Kidney (tissue), 13 donors: ENCODE measurements at regions not wholly inside any gene's neighbourhood (a gene's known extent, or its start where the extent isn't known, plus 50 kb on each side); places are given as distances from the start of the nearest gene placed in this dataset.
A peak's percentile ranks its signal among the peaks of the same experiment; 100 is the strongest.

Source experiments
- DNase-seq, 5 donors: peaks; one replicate each; pipeline ENCODE4 v3.0.0-alpha.2; 2013 to 2020
- FAIRE-seq: peaks from 2 replicates; lab custom pipeline; 2012; peaks lifted over from hg19 to GRCh38; lab: Jason Lieb, UNC
- H3K27ac ChIP-seq, 2 donors: one replicate each; pipeline ENCODE4 v1.7.0; 2013; ENCODE audit warnings: low read depth in 2 of 2, low read length in 2 of 2, inconsistent platforms in 1 of 2
- H3K27me3 ChIP-seq: one replicate; pipeline ENCODE4 v1.7.1; 2013; ENCODE audit warnings: low read length, inconsistent platforms; ENCODE audit not compliant: control insufficient read depth, insufficient read depth
- H3K36me3 ChIP-seq, 3 donors: one replicate each; pipeline versions ENCODE4 v1.7.0 to v1.7.1; 2013; ENCODE audit warnings: low read length in 3 of 3, control low read depth in 1 of 3, inconsistent platforms in 1 of 3; ENCODE audit not compliant: insufficient read depth in 3 of 3, control insufficient read depth in 2 of 3
- H3K4me1 ChIP-seq, 3 donors: one replicate each; pipeline versions ENCODE4 v1.7.0 to v1.7.1; 2013; ENCODE audit warnings: low read length in 3 of 3, inconsistent platforms in 1 of 3, low read depth in 1 of 3; ENCODE audit not compliant: control insufficient read depth in 2 of 3, insufficient read depth in 2 of 3
- H3K4me3 ChIP-seq, 3 donors: one replicate each; pipeline versions ENCODE4 v1.7.0 to v1.8.1; 2013; ENCODE audit warnings: low read length in 3 of 3, control low read depth in 1 of 3, inconsistent platforms in 1 of 3
- H3K9ac ChIP-seq, 3 donors: one replicate each; pipeline versions ENCODE4 v1.7.0 to v1.7.1; 2013; ENCODE audit warnings: low read length in 3 of 3, control low read depth in 1 of 3, inconsistent platforms in 1 of 3
- H3K9me3 ChIP-seq, 3 donors: one replicate each; pipeline versions ENCODE4 v1.7.0 to v1.7.1; 2013; ENCODE audit warnings: low read length in 3 of 3, control low read depth in 1 of 3, inconsistent platforms in 1 of 3; ENCODE audit not compliant: control insufficient read depth in 2 of 3, insufficient read depth in 1 of 3
- intact Hi-C: fragments of 100-400 bp; cut with DNase I; formaldehyde crosslinking; loops from one replicate; pipeline ENCODE4 v1.11.1; 2022
- TF ChIP-seq, protein P1 (sequence below): IDR thresholded peaks from 3 replicates; pipeline ENCODE4 v1.5.1; 2012; ENCODE audit warnings: mild to moderate bottlenecking, moderate library complexity, borderline replicate concordance; ENCODE audit not compliant: insufficient read depth; ENCODE audit errors: extremely low read depth
- donor health status: control.
- donor health status: control.
- donor health status: control.
- donor health status: control.
- donor health status: control.
- donor health status: DM: yes; HTN: yes; CAD: no.
- donor health status: Normal renal cell carcinoma (clear cell type).

- Histone ChIP-seq H3K27ac (no peak overlapping the region), H3K9me3 (no peaks in the 10 kb centered on the region), H3K36me3 (no peaks in the 10 kb centered on the region), H3K9ac (no peak overlapping the region), H3K4me1 (no peaks in the 10 kb centered on the region), H3K4me3 (no peak overlapping the region), H3K27me3 (no peaks in the 10 kb centered on the region)
- intact Hi-C loops, result no loop called here
- no peak for FAIRE-seq
- TF ChIP-seq, protein P1, sequence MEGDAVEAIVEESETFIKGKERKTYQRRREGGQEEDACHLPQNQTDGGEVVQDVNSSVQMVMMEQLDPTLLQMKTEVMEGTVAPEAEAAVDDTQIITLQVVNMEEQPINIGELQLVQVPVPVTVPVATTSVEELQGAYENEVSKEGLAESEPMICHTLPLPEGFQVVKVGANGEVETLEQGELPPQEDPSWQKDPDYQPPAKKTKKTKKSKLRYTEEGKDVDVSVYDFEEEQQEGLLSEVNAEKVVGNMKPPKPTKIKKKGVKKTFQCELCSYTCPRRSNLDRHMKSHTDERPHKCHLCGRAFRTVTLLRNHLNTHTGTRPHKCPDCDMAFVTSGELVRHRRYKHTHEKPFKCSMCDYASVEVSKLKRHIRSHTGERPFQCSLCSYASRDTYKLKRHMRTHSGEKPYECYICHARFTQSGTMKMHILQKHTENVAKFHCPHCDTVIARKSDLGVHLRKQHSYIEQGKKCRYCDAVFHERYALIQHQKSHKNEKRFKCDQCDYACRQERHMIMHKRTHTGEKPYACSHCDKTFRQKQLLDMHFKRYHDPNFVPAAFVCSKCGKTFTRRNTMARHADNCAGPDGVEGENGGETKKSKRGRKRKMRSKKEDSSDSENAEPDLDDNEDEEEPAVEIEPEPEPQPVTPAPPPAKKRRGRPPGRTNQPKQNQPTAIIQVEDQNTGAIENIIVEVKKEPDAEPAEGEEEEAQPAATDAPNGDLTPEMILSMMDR, result no peak
- no peak for DNase-seq
These were observed 66.1 kb downstream of the SIX6 start for GRCh38 chr14:60575008-60575407.

GRCh38 chr14:60585676-60586075, 63.6 kb downstream of the SIX1 start:
- Histone ChIP-seq H3K36me3 (no peaks in the 10 kb centered on the region), H3K9ac (no peak overlapping the region), H3K4me3 (no peak overlapping the region), H3K27ac (no peak overlapping the region), H3K4me1 (no peaks in the 10 kb centered on the region), H3K9me3 (no peaks in the 10 kb centered on the region), H3K27me3 (no peaks in the 10 kb centered on the region)
- TF ChIP-seq, protein P1, result no peak
- FAIRE-seq (no peak), DNase-seq (no peak)
- intact Hi-C loops, result no loop called here

DNA sequence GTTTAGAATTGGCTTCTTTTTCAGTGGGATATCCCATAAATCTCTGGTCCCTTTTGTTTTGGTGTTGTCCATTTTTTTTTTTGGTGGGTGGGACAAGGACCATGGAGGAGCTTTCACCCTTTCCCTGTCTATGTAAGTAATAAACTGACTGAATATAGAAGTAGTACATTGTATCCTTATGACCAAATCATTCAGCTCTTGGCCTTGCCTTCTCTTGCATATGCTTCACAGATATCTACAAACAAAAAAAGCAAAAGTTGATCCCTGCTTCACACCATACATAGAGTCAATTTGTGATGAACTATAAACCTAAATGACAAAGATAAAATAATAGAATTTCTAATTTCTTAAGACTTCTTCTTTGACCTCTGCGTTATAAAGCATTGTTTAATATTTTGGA, 59.8 kb downstream of the SIX1 start:
- DNase-seq, result no peak
- Histone ChIP-seq H3K27ac (no peak overlapping the region), H3K9ac (no peak overlapping the region), H3K4me3 (no peak overlapping the region), H3K9me3 (no peaks in the 10 kb centered on the region), H3K27me3 (no peaks in the 10 kb centered on the region), H3K36me3 (no peaks in the 10 kb centered on the region), H3K4me1 (no peaks in the 10 kb centered on the region)
- TF ChIP-seq, protein P1, result no peak
- no peak for FAIRE-seq
- intact Hi-C loops, result no loop called here

DNA sequence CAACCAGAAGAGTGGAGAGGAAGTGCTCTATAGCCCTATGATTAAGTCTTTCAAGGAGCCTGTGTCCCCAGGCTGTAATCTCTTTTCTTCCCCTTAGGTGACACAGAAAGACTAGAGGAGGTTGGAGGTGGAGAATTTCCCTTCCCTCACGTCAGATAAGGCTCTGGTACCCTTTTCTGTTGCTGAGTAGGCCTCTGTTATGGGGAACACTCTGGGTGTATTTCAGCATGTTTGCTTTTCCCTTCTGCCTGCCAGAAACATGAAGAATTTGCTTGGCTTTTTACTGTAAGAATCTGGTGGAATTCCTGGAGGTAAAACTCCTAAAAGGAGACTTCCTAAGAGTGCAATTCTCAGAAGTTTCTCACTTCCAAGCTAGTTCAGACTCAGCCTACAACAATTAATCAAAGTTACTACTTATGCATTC, 58.3 kb downstream of the SIX1 start:
- H3K27ac ChIP-seq, result no peak overlapping the region
- H3K4me3 ChIP-seq, result no peak overlapping the region
- H3K4me1 ChIP-seq, result no peaks in the 10 kb centered on the region
- H3K36me3 ChIP-seq, result no peaks in the 10 kb centered on the region
- TF ChIP-seq, protein P1, result no peak
- peak in 2 of 5 donors; percentile 47 to 64 for DNase-seq
- H3K27me3 ChIP-seq, result no peaks in the 10 kb centered on the region
- no peaks in the 10 kb centered on the region for H3K9me3 ChIP-seq
- no peak overlapping the region for H3K9ac ChIP-seq
- intact Hi-C loops, result no loop called here
- no peak for FAIRE-seq
